MM.1S (cell line): ENCODE measurements at regions not wholly inside any gene's neighbourhood (a gene's known extent, or its start where the extent isn't known, plus 50 kb on each side); places are given as distances from the start of the nearest gene placed in this dataset.

Experiments used
- EZH2phosphoT487 ChIP-seq: fragments of 300-600 bp; sonication (generic); IDR thresholded peaks from 2 replicates; pipeline ENCODE4 v1.6.1; 2018; ENCODE audit warnings: antibody characterized with exemption, low read length
- TF ChIP-seq, protein P1 (sequence below): fragments of 300-600 bp; sonication (generic); IDR thresholded peaks from 2 replicates; pipeline ENCODE4 v1.5.1; 2016; ENCODE audit warnings: antibody characterized with exemption, low read length, mixed read lengths

GRCh38 chr2:183493040-183493439 is 368.8 kb downstream of the NUP35 start:
- TF ChIP-seq EZH2phosphoT487 = no peak
- TF ChIP-seq, protein P1, sequence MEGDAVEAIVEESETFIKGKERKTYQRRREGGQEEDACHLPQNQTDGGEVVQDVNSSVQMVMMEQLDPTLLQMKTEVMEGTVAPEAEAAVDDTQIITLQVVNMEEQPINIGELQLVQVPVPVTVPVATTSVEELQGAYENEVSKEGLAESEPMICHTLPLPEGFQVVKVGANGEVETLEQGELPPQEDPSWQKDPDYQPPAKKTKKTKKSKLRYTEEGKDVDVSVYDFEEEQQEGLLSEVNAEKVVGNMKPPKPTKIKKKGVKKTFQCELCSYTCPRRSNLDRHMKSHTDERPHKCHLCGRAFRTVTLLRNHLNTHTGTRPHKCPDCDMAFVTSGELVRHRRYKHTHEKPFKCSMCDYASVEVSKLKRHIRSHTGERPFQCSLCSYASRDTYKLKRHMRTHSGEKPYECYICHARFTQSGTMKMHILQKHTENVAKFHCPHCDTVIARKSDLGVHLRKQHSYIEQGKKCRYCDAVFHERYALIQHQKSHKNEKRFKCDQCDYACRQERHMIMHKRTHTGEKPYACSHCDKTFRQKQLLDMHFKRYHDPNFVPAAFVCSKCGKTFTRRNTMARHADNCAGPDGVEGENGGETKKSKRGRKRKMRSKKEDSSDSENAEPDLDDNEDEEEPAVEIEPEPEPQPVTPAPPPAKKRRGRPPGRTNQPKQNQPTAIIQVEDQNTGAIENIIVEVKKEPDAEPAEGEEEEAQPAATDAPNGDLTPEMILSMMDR = no peak
